IMR-90 (cell line): ENCODE measurements at regions not wholly inside any gene's neighbourhood (a gene's known extent, or its start where the extent isn't known, plus 50 kb on each side); places are given as distances from the start of the nearest gene placed in this dataset.

Experiments used
- ATAC-seq: fragments of 200-7000 bp; cut with Tn5 transposase; 2 replicates; pipeline ENCODE4 v1.9.1; 2020; ENCODE audit warnings: low read depth, mild to moderate bottlenecking, moderate library complexity
- BruUV-seq: library from RNA; stranded (reverse); fragments of 400-500 nt; replicated peaks from 2 replicates; lab custom pipeline; 2021; lab: Mats Ljungman, UMichigan
- CTCF ChIA-PET: fragments of 300-600 bp; formaldehyde crosslinking; extraction: SDS; loops from one replicate; lab custom pipeline; 2021; ENCODE audit warnings: antibody characterized with exemption; lab: Yijun Ruan, JAX
- POLR2A ChIA-PET: fragments of 300-600 bp; sonication (Branson Sonifier 250); formaldehyde crosslinking; loops from one replicate; lab custom pipeline; 2022; ENCODE audit warnings: antibody characterized with exemption; ENCODE audit not compliant: unreplicated experiment; lab: Charles Lee
- DNase-seq: peaks from one replicate; pipeline ENCODE4 v3.0.0; 2013
- H2AFZ ChIP-seq: replicated peaks from 2 replicates; pipeline ENCODE3; 2013; ENCODE audit warnings: low read length, mild to moderate bottlenecking; ENCODE audit not compliant: poor library complexity
- H2AK5ac ChIP-seq: 2 replicates; pipeline ENCODE4 v1.6.1; 2013; ENCODE audit warnings: low read depth, low read length, inconsistent platforms
- H2AK9ac ChIP-seq: replicated peaks from 2 replicates; pipeline ENCODE3; 2013; ENCODE audit warnings: mild to moderate bottlenecking, low read depth, low read length, moderate library complexity; ENCODE audit not compliant: poor library complexity
- H2BK120ac ChIP-seq: 2 replicates; pipeline ENCODE4 v1.6.1; 2013; ENCODE audit warnings: low read depth, low read length, inconsistent platforms
- H2BK15ac ChIP-seq: 3 replicates; pipeline ENCODE4 v1.6.1; 2013; ENCODE audit warnings: low read depth, low read length, inconsistent platforms
- H2BK20ac ChIP-seq: 2 replicates; pipeline ENCODE4 v1.6.1; 2013; ENCODE audit warnings: low read depth, mild to moderate bottlenecking, inconsistent platforms, low read length, moderate library complexity
- H2BK5ac ChIP-seq: 2 replicates; pipeline ENCODE4 v1.6.1; 2013; ENCODE audit warnings: mild to moderate bottlenecking, low read depth, low read length, inconsistent platforms; ENCODE audit not compliant: poor library complexity, severe bottlenecking
- H3K14ac ChIP-seq: replicated peaks from 2 replicates; pipeline ENCODE4 v1.6.1; 2013; ENCODE audit warnings: low read depth, low read length, inconsistent platforms
- H3K18ac ChIP-seq: 2 replicates; pipeline ENCODE4 v1.6.1; 2013; ENCODE audit warnings: low read depth, low read length, control low read depth
- H3K23ac ChIP-seq: 2 replicates; pipeline ENCODE4 v1.6.1; 2013; ENCODE audit warnings: low read depth, low read length, inconsistent platforms
- H3K27ac ChIP-seq: 2 replicates; pipeline ENCODE4 v1.5.1; 2013; ENCODE audit warnings: mild to moderate bottlenecking, control low read depth, low read length; ENCODE audit not compliant: insufficient read depth
- H3K27me3 ChIP-seq: 2 replicates; pipeline ENCODE4 v1.6.1; 2013; ENCODE audit warnings: low read length; ENCODE audit not compliant: control insufficient read depth, insufficient read depth
- H3K36me3 ChIP-seq: 2 replicates; pipeline ENCODE4 v1.6.1; 2013; ENCODE audit warnings: low read length, mixed read lengths; ENCODE audit not compliant: control insufficient read depth, insufficient read depth
- H3K4ac ChIP-seq: 2 replicates; pipeline ENCODE4 v1.6.1; 2013; ENCODE audit warnings: low read depth, low read length, inconsistent platforms
- H3K4me1 ChIP-seq: 2 replicates; pipeline ENCODE4 v1.6.1; 2013; ENCODE audit warnings: low read length, mixed read lengths; ENCODE audit not compliant: control insufficient read depth, insufficient read depth
- H3K4me2 ChIP-seq: 2 replicates; pipeline ENCODE4 v1.6.1; 2013; ENCODE audit warnings: low read depth, mild to moderate bottlenecking, control low read depth, low read length, moderate library complexity
- H3K4me3 ChIP-seq: 2 replicates; pipeline ENCODE4 v1.5.1; 2013; ENCODE audit warnings: low read depth, mild to moderate bottlenecking, control low read depth, low read length, moderate library complexity; ENCODE audit not compliant: insufficient read depth
- H3K56ac ChIP-seq: 2 replicates; pipeline ENCODE4 v1.6.1; 2013; ENCODE audit warnings: low read length, inconsistent platforms; ENCODE audit not compliant: insufficient read depth; ENCODE audit errors: extremely low read depth
- H3K79me1 ChIP-seq, 2 experiments: 2 replicates each; pipeline ENCODE4 v1.6.1; 2013; ENCODE audit warnings: low read length in 2 of 2, inconsistent platforms in 1 of 2, low read depth in 1 of 2
- H3K9ac ChIP-seq: 2 replicates; pipeline ENCODE4 v1.6.1; 2013; ENCODE audit warnings: low read depth, low read length, control low read depth
- H3K9me1 ChIP-seq: 2 replicates; pipeline ENCODE4 v1.6.1; 2013; ENCODE audit warnings: low read length, inconsistent platforms; ENCODE audit not compliant: insufficient read depth
- H3K9me3 ChIP-seq: 2 replicates; pipeline ENCODE4 v1.6.1; 2013; ENCODE audit warnings: low read length; ENCODE audit not compliant: control insufficient read depth, insufficient read depth
- H4K20me1 ChIP-seq: 2 replicates; pipeline ENCODE4 v1.6.1; 2013; ENCODE audit warnings: low read length, inconsistent platforms; ENCODE audit not compliant: insufficient read depth
- H4K5ac ChIP-seq: 2 replicates; pipeline ENCODE4 v1.6.1; 2013; ENCODE audit warnings: mild to moderate bottlenecking, low read depth, low read length, control low read depth
- H4K8ac ChIP-seq, 2 experiments: 2 replicates each; pipeline ENCODE4 v1.6.1; 2013; ENCODE audit warnings: low read depth in 2 of 2, low read length in 2 of 2, control low read depth in 1 of 2, inconsistent platforms in 1 of 2
- H4K91ac ChIP-seq: 2 replicates; pipeline ENCODE4 v1.6.1; 2013; ENCODE audit warnings: low read depth, low read length, inconsistent platforms; ENCODE audit not compliant: insufficient read depth
- BHLHE40 ChIP-seq: fragments of 150-350 bp; IDR thresholded peaks from 2 replicates; pipeline ENCODE4 v1.6.1; 2016; ENCODE audit warnings: mild to moderate bottlenecking, low read depth, low read length
- CEBPB ChIP-seq: IDR thresholded peaks from 2 replicates; pipeline ENCODE4 v1.6.1; 2012; ENCODE audit warnings: low read depth, low read length, improper control_type of control experiment
- CHD1 ChIP-seq: IDR thresholded peaks from 2 replicates; pipeline ENCODE4 v1.6.1; 2012; ENCODE audit warnings: low read depth, low read length, improper control_type of control experiment
- FOS ChIP-seq: fragments of 150-350 bp; IDR thresholded peaks from 2 replicates; pipeline ENCODE4 v1.6.1; 2016; ENCODE audit warnings: low read depth, low read length
- MAFK ChIP-seq: IDR thresholded peaks from 2 replicates; pipeline ENCODE4 v1.6.1; 2012; ENCODE audit warnings: low read depth, low read length, improper control_type of control experiment
- MAZ ChIP-seq: IDR thresholded peaks from 2 replicates; pipeline ENCODE4 v1.6.1; 2012; ENCODE audit warnings: low read depth, mild to moderate bottlenecking, low read length, improper control_type of control experiment, moderate library complexity, borderline replicate concordance
- NFE2L2 ChIP-seq: fragments of 150-350 bp; IDR thresholded peaks from 2 replicates; pipeline ENCODE4 v1.6.1; 2016; ENCODE audit warnings: low read depth, mild to moderate bottlenecking, low read length
- POLR2A ChIP-seq: IDR thresholded peaks from 2 replicates; pipeline ENCODE4 v1.6.1; 2012; ENCODE audit warnings: mild to moderate bottlenecking, low read depth, low read length
- RAD21 ChIP-seq: IDR thresholded peaks from 2 replicates; pipeline ENCODE4 v1.6.1; 2012; ENCODE audit warnings: low read length, improper control_type of control experiment
- RCOR1 ChIP-seq: IDR thresholded peaks from 2 replicates; pipeline ENCODE4 v1.6.1; 2012; ENCODE audit warnings: mild to moderate bottlenecking, low read length, improper control_type of control experiment; ENCODE audit not compliant: insufficient replicate concordance
- RFX5 ChIP-seq: IDR thresholded peaks from 2 replicates; pipeline ENCODE4 v1.8.0; 2012; ENCODE audit warnings: low read depth, mild to moderate bottlenecking, low read length, moderate library complexity
- WGBS, 2 experiments: methylation state at CpG; one replicate each; pipeline versions ENCODE4 v1.1.5 to v1.1.7; 2013; ENCODE audit warnings: missing lambda C conversion rate in 2 of 2; ENCODE audit not compliant: insufficient read length in 1 of 2; ENCODE audit errors: extremely low coverage in 2 of 2; 5-methylcytosine and 5-hydroxymethylcytosine counted together
- dilution Hi-C: fragments of 300-500 bp; cut with HindIII; formaldehyde crosslinking; loops from one replicate; pipeline ENCODE4 v1.14.3; 2018; ENCODE audit warnings: low sequenced_read_pairs; ENCODE audit not compliant: unreplicated experiment
- in situ Hi-C: fragments of 300-500 bp; cut with MboI; formaldehyde crosslinking; loops from 3 replicates; pipeline ENCODE4 v1.14.3; 2019; ENCODE audit warnings: low sequenced_read_pairs, inconsistent platforms, mixed read lengths
- intact Hi-C: fragments of 100-400 bp; cut with micrococcal nuclease; formaldehyde crosslinking; loops from 2 replicates; pipeline ENCODE4 v1.10.0; 2022
- TF ChIP-seq, protein P1 (sequence below): fragments of 150-350 bp; IDR thresholded peaks from 2 replicates; pipeline ENCODE4 v1.6.1; 2017; ENCODE audit warnings: mild to moderate bottlenecking, antibody characterized with exemption, low read length, low read depth
- TF ChIP-seq, protein P2 (sequence below): conservative IDR thresholded peaks from 2 replicates; pipeline ENCODE4 v1.5.1; 2012; ENCODE audit warnings: mild to moderate bottlenecking, low read depth, low read length, improper control_type of control experiment
- TF ChIP-seq, protein P3 (sequence below): fragments of 150-350 bp; IDR thresholded peaks from 2 replicates; pipeline ENCODE4 v1.6.1; 2016; ENCODE audit warnings: low read depth, mild to moderate bottlenecking, low read length, moderate library complexity, borderline replicate concordance

- Histone ChIP-seq H4K8ac (no peak overlapping the region), H2AK5ac (no peak overlapping the region), H3K9ac (no peak overlapping the region), H3K27ac (no peak overlapping the region), H3K27me3 (no peaks in the 10 kb centered on the region), H2BK5ac (no peak overlapping the region), H3K9me3 (no peaks in the 10 kb centered on the region), H4K91ac (no peak overlapping the region), H4K20me1 (no peaks in the 10 kb centered on the region), H4K5ac (no peak overlapping the region), H2AK9ac (no peak overlapping the region), H3K56ac (no peak overlapping the region), H3K4ac (no peak overlapping the region), H3K79me1 (no peaks in the 10 kb centered on the region), H3K9me1 (peaks cover 3% of the 10 kb centered on the region; the same call in 1 of the 2 replicates), H3K4me2 (no peak overlapping the region), H2BK15ac (no peak overlapping the region), H3K14ac (no peak overlapping the region), H3K4me3 (no peak overlapping the region), H3K18ac (no peak overlapping the region), H2BK120ac (no peak overlapping the region), H2AFZ (no peak overlapping the region), H2BK20ac (no peak overlapping the region), H3K36me3 (no peaks in the 10 kb centered on the region), H3K23ac (no peak overlapping the region), H3K4me1 (no peaks in the 10 kb centered on the region; the same call in 1 of the 2 replicates)
- in situ Hi-C loops = no loop called here
- ATAC-seq (no peak), DNase-seq (no peak)
- intact Hi-C loops = no loop called here
- no peak for TF ChIP-seq RCOR1
- TF ChIP-seq CEBPB = no peak
- no peak for TF ChIP-seq CHD1
- TF ChIP-seq, protein P1, sequence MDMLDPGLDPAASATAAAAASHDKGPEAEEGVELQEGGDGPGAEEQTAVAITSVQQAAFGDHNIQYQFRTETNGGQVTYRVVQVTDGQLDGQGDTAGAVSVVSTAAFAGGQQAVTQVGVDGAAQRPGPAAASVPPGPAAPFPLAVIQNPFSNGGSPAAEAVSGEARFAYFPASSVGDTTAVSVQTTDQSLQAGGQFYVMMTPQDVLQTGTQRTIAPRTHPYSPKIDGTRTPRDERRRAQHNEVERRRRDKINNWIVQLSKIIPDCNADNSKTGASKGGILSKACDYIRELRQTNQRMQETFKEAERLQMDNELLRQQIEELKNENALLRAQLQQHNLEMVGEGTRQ = no peak
- TF ChIP-seq, protein P2, sequence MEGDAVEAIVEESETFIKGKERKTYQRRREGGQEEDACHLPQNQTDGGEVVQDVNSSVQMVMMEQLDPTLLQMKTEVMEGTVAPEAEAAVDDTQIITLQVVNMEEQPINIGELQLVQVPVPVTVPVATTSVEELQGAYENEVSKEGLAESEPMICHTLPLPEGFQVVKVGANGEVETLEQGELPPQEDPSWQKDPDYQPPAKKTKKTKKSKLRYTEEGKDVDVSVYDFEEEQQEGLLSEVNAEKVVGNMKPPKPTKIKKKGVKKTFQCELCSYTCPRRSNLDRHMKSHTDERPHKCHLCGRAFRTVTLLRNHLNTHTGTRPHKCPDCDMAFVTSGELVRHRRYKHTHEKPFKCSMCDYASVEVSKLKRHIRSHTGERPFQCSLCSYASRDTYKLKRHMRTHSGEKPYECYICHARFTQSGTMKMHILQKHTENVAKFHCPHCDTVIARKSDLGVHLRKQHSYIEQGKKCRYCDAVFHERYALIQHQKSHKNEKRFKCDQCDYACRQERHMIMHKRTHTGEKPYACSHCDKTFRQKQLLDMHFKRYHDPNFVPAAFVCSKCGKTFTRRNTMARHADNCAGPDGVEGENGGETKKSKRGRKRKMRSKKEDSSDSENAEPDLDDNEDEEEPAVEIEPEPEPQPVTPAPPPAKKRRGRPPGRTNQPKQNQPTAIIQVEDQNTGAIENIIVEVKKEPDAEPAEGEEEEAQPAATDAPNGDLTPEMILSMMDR = no peak
- TF ChIP-seq, protein P3, sequence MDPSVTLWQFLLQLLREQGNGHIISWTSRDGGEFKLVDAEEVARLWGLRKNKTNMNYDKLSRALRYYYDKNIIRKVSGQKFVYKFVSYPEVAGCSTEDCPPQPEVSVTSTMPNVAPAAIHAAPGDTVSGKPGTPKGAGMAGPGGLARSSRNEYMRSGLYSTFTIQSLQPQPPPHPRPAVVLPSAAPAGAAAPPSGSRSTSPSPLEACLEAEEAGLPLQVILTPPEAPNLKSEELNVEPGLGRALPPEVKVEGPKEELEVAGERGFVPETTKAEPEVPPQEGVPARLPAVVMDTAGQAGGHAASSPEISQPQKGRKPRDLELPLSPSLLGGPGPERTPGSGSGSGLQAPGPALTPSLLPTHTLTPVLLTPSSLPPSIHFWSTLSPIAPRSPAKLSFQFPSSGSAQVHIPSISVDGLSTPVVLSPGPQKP = no peak
- TF ChIP-seq RAD21 = no peak
- no peak for TF ChIP-seq MAFK
- TF ChIP-seq NFE2L2 = no peak
- TF ChIP-seq MAZ = no peak
- TF ChIP-seq RFX5 = no peak
- TF ChIP-seq POLR2A = no peak
- no peak for TF ChIP-seq BHLHE40
- no peak for TF ChIP-seq FOS
- ChIA-PET CTCF (interaction anchor here (0.6 kb wide), 1 partner anchor 63 kb away, joined by 6 read pairs; no protein-coding TSS in a partner anchor), POLR2A (no interaction called here)
- no TSS peak for BruUV-seq
- dilution Hi-C loops = no loop called here
- WGBS, 2 experiments = 97% methylated on average over 6 of the region's 14 CpGs; no CpG with 5 or more reads in 1 of the 2 experiments
These were observed 65.1 kb downstream of the RRM2 start for GRCh38 chr2:10187661-10188060.
